DMS79 (cell line): ENCODE measurements at regions not wholly inside any gene's neighbourhood (a gene's known extent, or its start where the extent isn't known, plus 50 kb on each side); places are given as distances from the start of the nearest gene placed in this dataset.

Source experiments
- DNase-seq: peaks from one replicate; lab custom pipeline; 2025; lab: John Stamatoyannopoulos, UW

- no peak for DNase-seq
These were observed 81.5 kb upstream of the KCNMB2 start for GRCh38 chr3:178454726-178455125.

- DNase-seq = no peak
These were observed 81.0 kb upstream of the KCNMB2 start for GRCh38 chr3:178455226-178455625.

- DNase-seq = no peak
These were observed 80.3 kb upstream of the KCNMB2 start for GRCh38 chr3:178455946-178456345.

GRCh38 chr3:178456621-178457285 is 79.5 kb upstream of the KCNMB2 start:
- DNase-seq = no peak

- DNase-seq = no peak
These were observed 78.7 kb upstream of the KCNMB2 start for GRCh38 chr3:178457511-178457910.

- DNase-seq = no peak
These were observed 77.8 kb upstream of the KCNMB2 start for GRCh38 chr3:178458313-178459037.

GRCh38 chr3:178459038-178459410 is 77.2 kb upstream of the KCNMB2 start:
- no peak for DNase-seq

- DNase-seq = no peak
These were observed 70.7 kb upstream of the KCNMB2 start for GRCh38 chr3:178465260-178466180.

GRCh38 chr3:178472941-178473340 is 63.3 kb upstream of the KCNMB2 start:
- no peak for DNase-seq

GRCh38 chr3:178474526-178474925 is 61.7 kb upstream of the KCNMB2 start:
- DNase-seq = no peak

- no peak for DNase-seq
These were observed 61.2 kb upstream of the KCNMB2 start for GRCh38 chr3:178475062-178475461.

- no peak for DNase-seq
These were observed 59.4 kb upstream of the KCNMB2 start for GRCh38 chr3:178476886-178477285.

- no peak for DNase-seq
These were observed 56.8 kb upstream of the KCNMB2 start for GRCh38 chr3:178479446-178479845.

GRCh38 chr3:178479860-178480259 is 56.4 kb upstream of the KCNMB2 start:
- no peak for DNase-seq

- DNase-seq = no peak
These were observed 56.0 kb upstream of the KCNMB2 start for GRCh38 chr3:178480274-178480673.

GRCh38 chr3:178480795-178481194 is 55.4 kb upstream of the KCNMB2 start:
- no peak for DNase-seq

GRCh38 chr3:178482981-178483380 is 53.3 kb upstream of the KCNMB2 start:
- no peak for DNase-seq

- DNase-seq = no peak
These were observed 52.5 kb upstream of the KCNMB2 start for GRCh38 chr3:178483704-178484103.

GRCh38 chr3:178485756-178486155 is 50.5 kb upstream of the KCNMB2 start:
- DNase-seq = no peak
